HepG2 (cell line): ENCODE measurements at regions not wholly inside any gene's neighbourhood (a gene's known extent, or its start where the extent isn't known, plus 50 kb on each side); places are given as distances from the start of the nearest gene placed in this dataset.

ENCODE experiments used
- FOSL1 ChIP-seq: sonication (generic); formaldehyde crosslinking; IDR thresholded peaks from 2 replicates; pipeline ENCODE4 v1.9.0; 2021; ENCODE audit warnings: missing genetic modification reagents, borderline replicate concordance
- GABPA ChIP-seq, 2 experiments: IDR thresholded peaks; 2 replicates each; pipeline ENCODE4 v1.6.1; 2011 to 2016; ENCODE audit warnings: low read depth in 2 of 2, low read length in 1 of 2, missing biosample characterization in 1 of 2, missing genetic modification characterization in 1 of 2
- RAD21 ChIP-seq: fragments of 450-650 bp; formaldehyde crosslinking; IDR thresholded peaks from 2 replicates; pipeline ENCODE4 v1.5.0; 2020; ENCODE audit warnings: mild to moderate bottlenecking

DNA sequence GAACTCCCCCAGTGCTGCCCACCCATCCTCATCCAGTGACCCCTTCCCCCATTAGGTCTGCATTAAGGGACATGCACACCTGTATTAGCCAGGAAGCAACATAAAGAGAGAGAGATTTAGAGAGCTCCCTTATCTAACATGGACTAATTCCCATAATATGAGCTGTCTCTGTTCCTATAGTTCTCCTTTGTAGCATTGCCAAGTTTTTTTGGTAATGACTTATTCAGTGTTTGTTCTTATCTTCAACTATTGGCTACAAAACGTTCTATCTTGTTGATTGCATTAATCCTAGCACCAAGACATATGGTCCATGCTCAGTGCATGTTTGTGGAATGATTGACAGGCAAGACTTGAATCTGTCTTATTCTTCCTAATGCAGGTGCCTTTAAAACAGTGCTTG is 264.0 kb downstream of the ADGRL2 start:
- TF ChIP-seq FOSL1 (CRISPR knock-in tag) (no peak), RAD21 (no peak), GABPA (IDR thresholded peaks at IDR 0.05; ENCODE audit: low read depth, low read length) (no peak), GABPA (CRISPR knock-in tag; IDR thresholded peaks at IDR 0.05; ENCODE audit: low read depth) (no peak)
